SK-N-SH (cell line): ENCODE measurements at regions not wholly inside any gene's neighbourhood (a gene's known extent, or its start where the extent isn't known, plus 50 kb on each side); places are given as distances from the start of the nearest gene placed in this dataset.

ENCODE experiments used
- CTCF ChIA-PET: fragments of 300-600, 350-600 bp; formaldehyde crosslinking; extraction: SDS; loops from one replicate; lab custom pipeline; 2021; lab: Yijun Ruan, JAX
- POLR2A ChIA-PET: fragments of 350-600 bp; sonication (Branson Sonifier 250); formaldehyde crosslinking; extraction: SDS; loops from one replicate; lab custom pipeline; 2020; ENCODE audit warnings: antibody characterized with exemption, inconsistent platforms; lab: Yijun Ruan, JAX
- DNase-seq: peaks from one replicate; pipeline ENCODE4 v3.0.0; 2012
- H2AFZ ChIP-seq: fragments of 200-600 bp; sonication (generic); 2 replicates; pipeline ENCODE4 v1.8.1; 2016; ENCODE audit warnings: antibody characterized with exemption, mild to moderate bottlenecking, low read depth
- H3F3A ChIP-seq: fragments of 200-600 bp; sonication (generic); replicated peaks from 2 replicates; pipeline ENCODE3; 2016; ENCODE audit warnings: antibody characterized with exemption, mild to moderate bottlenecking; ENCODE audit not compliant: insufficient read depth
- H3K27ac ChIP-seq, 2 experiments: fragments of 200-500 bp in 1 of 2; fragments of 200-600 bp in 1 of 2; sonication (Bioruptor generic) in 1 of 2; sonication (generic), shearing (Covaris generic) in 1 of 2; 2 replicates each; pipeline versions ENCODE4 v1.5.1 to v1.6.1; 2014 to 2016; ENCODE audit warnings: low read depth in 2 of 2, inconsistent platforms in 1 of 2, low read length in 1 of 2, mild to moderate bottlenecking in 1 of 2, mixed read lengths in 1 of 2
- H3K27me3 ChIP-seq: fragments of 200-600 bp; sonication (generic), shearing (Covaris generic); 2 replicates; pipeline ENCODE4 v1.6.1; 2016; ENCODE audit warnings: mixed run types; ENCODE audit not compliant: insufficient read depth
- H3K36me3 ChIP-seq, 2 experiments: fragments of 200-500 bp in 1 of 2; fragments of 200-600 bp in 1 of 2; sonication (Bioruptor generic) in 1 of 2; sonication (generic) in 1 of 2; replicated peaks in 1 of 2; 2 replicates each; pipeline versions ENCODE3 to v1.5.1; 2014 to 2016; ENCODE audit warnings: low read length in 1 of 2, mild to moderate bottlenecking in 1 of 2; ENCODE audit not compliant: insufficient read depth in 2 of 2, control insufficient read depth in 1 of 2
- H3K4me1 ChIP-seq, 2 experiments: fragments of 200-500 bp in 1 of 2; fragments of 200-600 bp in 1 of 2; sonication (Bioruptor generic) in 1 of 2; sonication (generic), shearing (Covaris generic) in 1 of 2; 2 replicates each; pipeline versions ENCODE4 v1.5.1 to v1.6.1; 2014 to 2016; ENCODE audit warnings: low read depth in 1 of 2, low read length in 1 of 2, mixed run types in 1 of 2; ENCODE audit not compliant: insufficient read depth in 2 of 2, control insufficient read depth in 1 of 2
- H3K4me2 ChIP-seq: fragments of 200-600 bp; sonication (generic), shearing (Covaris generic); 2 replicates; pipeline ENCODE4 v1.6.1; 2017; ENCODE audit warnings: mixed run types
- H3K4me3 ChIP-seq, 2 experiments: fragments of 200-500 bp in 1 of 2; fragments of 200-600 bp in 1 of 2; sonication (Bioruptor generic) in 1 of 2; sonication (generic), shearing (Covaris generic) in 1 of 2; 2 replicates each; pipeline versions ENCODE4 v1.5.1 to v1.8.1; 2014 to 2016; ENCODE audit warnings: low read depth in 2 of 2, inconsistent platforms in 1 of 2, low read length in 1 of 2, mild to moderate bottlenecking in 1 of 2, mixed read lengths in 1 of 2, moderate library complexity in 1 of 2
- H3K79me2 ChIP-seq: fragments of 200-600 bp; sonication (generic); 2 replicates; pipeline ENCODE4 v1.8.1; 2017; ENCODE audit warnings: mild to moderate bottlenecking; ENCODE audit not compliant: insufficient read depth
- H3K9ac ChIP-seq: fragments of 200-600 bp; sonication (generic); 2 replicates; pipeline ENCODE4 v1.6.1; 2017; ENCODE audit warnings: mixed run types
- H3K9me2 ChIP-seq: fragments of 200-600 bp; sonication (generic); 2 replicates; pipeline ENCODE4 v1.6.1; 2017; ENCODE audit warnings: mixed run types
- H3K9me3 ChIP-seq: fragments of 200-600 bp; sonication (generic); 2 replicates; pipeline ENCODE4 v1.6.1; 2017; ENCODE audit warnings: mixed run types, mild to moderate bottlenecking, moderate library complexity
- H4K20me1 ChIP-seq: fragments of 200-600 bp; sonication (generic); 2 replicates; pipeline ENCODE4 v1.6.1; 2017; ENCODE audit warnings: mild to moderate bottlenecking, mixed run types; ENCODE audit not compliant: insufficient read depth
- CHD2 ChIP-seq: fragments of 150-350 bp; IDR thresholded peaks from 2 replicates; pipeline ENCODE4 v1.6.1; 2018; ENCODE audit warnings: low read length; ENCODE audit not compliant: partially characterized antibody
- EP300 ChIP-seq, 2 experiments: IDR thresholded peaks; 2 replicates each; pipeline versions ENCODE4 v1.4.0 to v1.6.1; 2012; ENCODE audit warnings: borderline replicate concordance in 1 of 2, low read depth in 1 of 2, low read length in 1 of 2
- FOSL2 ChIP-seq: IDR thresholded peaks from 2 replicates; pipeline ENCODE4 v1.4.0; 2012; ENCODE audit warnings: low read depth, mild to moderate bottlenecking, moderate library complexity, borderline replicate concordance
- GABPA ChIP-seq: IDR thresholded peaks from 2 replicates; pipeline ENCODE4 v1.4.0; 2012; ENCODE audit warnings: low read depth, mild to moderate bottlenecking
- JUND ChIP-seq: IDR thresholded peaks from 2 replicates; pipeline ENCODE4 v1.4.0; 2012
- MEF2A ChIP-seq: IDR thresholded peaks from 2 replicates; pipeline ENCODE4 v1.4.0; 2012; ENCODE audit warnings: low read depth, borderline replicate concordance
- NFIC ChIP-seq: IDR thresholded peaks from 2 replicates; pipeline ENCODE4 v1.4.0; 2012; ENCODE audit warnings: borderline replicate concordance
- NRF1 ChIP-seq: IDR thresholded peaks from 2 replicates; pipeline ENCODE4 v1.6.1; 2012; ENCODE audit warnings: low read depth, mild to moderate bottlenecking, low read length
- RCOR1 ChIP-seq: fragments of 150-350 bp; IDR thresholded peaks from 2 replicates; pipeline ENCODE4 v1.6.1; 2017; ENCODE audit warnings: antibody characterized with exemption, low read length
- RFX5 ChIP-seq: IDR thresholded peaks from 2 replicates; pipeline ENCODE4 v1.6.1; 2012; ENCODE audit warnings: mild to moderate bottlenecking, improper control_type of control experiment, low read length
- SIN3A ChIP-seq: IDR thresholded peaks from 2 replicates; pipeline ENCODE4 v1.6.1; 2012; ENCODE audit warnings: low read depth, mild to moderate bottlenecking, low read length, moderate library complexity, borderline replicate concordance
- SMC3 ChIP-seq: IDR thresholded peaks from 2 replicates; pipeline ENCODE4 v1.6.1; 2012; ENCODE audit warnings: low read depth, low read length, improper control_type of control experiment
- WGBS: methylation state at CpG from one replicate; pipeline ENCODE4 v1.1.6; 2017; ENCODE audit warnings: low lambda C conversion rate; 5-methylcytosine and 5-hydroxymethylcytosine counted together
- TF ChIP-seq, protein P1 (sequence below): fragments of 150-350 bp; IDR thresholded peaks from 2 replicates; pipeline ENCODE4 v1.6.1; 2017; ENCODE audit warnings: antibody characterized with exemption, low read length, low read depth, borderline replicate concordance
- TF ChIP-seq, protein P2 (sequence below): IDR thresholded peaks from 2 replicates; pipeline ENCODE4 v1.6.1; 2012; ENCODE audit warnings: mild to moderate bottlenecking, low read depth, low read length, moderate library complexity

DNA sequence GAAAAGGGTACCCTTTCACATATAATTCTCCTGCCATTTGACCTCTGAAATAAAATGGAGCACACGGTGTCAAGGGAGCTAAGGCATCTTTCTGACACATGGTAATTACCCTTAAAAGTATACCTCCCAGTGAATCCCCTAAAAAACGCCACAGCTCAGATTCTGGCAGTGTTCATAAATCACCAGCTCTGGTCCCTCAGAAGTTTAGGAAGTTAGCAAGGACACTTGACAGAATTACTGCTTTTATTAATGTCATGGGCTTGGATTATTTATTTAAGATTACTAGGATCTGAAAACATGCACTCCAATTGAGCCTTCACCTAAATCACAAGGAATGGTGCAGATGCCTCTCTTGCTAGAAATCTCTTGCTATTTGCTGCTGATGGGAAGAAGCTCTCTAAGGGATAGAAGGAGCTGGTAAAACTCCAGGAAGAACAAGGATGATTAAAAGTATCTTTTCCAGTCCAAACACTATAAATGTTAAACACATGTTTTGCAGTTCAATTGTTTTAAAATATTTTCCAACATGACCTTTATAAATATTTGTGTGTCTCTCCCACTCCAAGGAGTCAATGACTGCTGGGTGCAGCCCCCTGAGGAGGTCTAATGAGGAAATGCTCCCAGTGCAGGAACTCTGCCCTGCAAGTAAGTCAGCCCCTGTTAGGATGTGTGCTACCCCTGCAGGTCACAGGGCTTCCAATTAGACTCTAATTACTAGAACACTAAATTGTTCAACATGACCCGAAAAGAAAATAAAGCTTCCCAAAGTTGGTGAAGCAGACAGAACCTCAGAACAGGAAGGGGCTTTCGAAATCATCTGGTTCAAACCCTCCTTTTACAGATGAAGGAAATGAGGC lies 230.3 kb downstream of the TFAP2A start:
- no peak for DNase-seq
- Histone ChIP-seq H3K4me3 (no peak overlapping the region), H4K20me1 (no peaks in the 10 kb centered on the region), H3K9me2 (no peaks in the 10 kb centered on the region), H3K4me2 (no peak overlapping the region), H2AFZ (no peak overlapping the region), H3K9me3 (no peaks in the 10 kb centered on the region), H3K9ac (no peak overlapping the region), H3K4me1 (no peaks in the 10 kb centered on the region), H3K27ac (no peak overlapping the region), H3K36me3 (no peaks in the 10 kb centered on the region), H3K27me3 (no peaks in the 10 kb centered on the region; the same call in 1 of the 2 replicates), H3F3A (no peaks in the 10 kb centered on the region)
- ChIA-PET POLR2A (no interaction called here), CTCF (no interaction called here)
- WGBS = 2% methylated on average over 4 of the region's 4 CpGs
- TF ChIP-seq RFX5 (no peak), NRF1 (no peak)
- TF ChIP-seq, all 33 proteins: peak for 0
- no peaks in the 10 kb centered on the region for H3K79me2 ChIP-seq

DNA sequence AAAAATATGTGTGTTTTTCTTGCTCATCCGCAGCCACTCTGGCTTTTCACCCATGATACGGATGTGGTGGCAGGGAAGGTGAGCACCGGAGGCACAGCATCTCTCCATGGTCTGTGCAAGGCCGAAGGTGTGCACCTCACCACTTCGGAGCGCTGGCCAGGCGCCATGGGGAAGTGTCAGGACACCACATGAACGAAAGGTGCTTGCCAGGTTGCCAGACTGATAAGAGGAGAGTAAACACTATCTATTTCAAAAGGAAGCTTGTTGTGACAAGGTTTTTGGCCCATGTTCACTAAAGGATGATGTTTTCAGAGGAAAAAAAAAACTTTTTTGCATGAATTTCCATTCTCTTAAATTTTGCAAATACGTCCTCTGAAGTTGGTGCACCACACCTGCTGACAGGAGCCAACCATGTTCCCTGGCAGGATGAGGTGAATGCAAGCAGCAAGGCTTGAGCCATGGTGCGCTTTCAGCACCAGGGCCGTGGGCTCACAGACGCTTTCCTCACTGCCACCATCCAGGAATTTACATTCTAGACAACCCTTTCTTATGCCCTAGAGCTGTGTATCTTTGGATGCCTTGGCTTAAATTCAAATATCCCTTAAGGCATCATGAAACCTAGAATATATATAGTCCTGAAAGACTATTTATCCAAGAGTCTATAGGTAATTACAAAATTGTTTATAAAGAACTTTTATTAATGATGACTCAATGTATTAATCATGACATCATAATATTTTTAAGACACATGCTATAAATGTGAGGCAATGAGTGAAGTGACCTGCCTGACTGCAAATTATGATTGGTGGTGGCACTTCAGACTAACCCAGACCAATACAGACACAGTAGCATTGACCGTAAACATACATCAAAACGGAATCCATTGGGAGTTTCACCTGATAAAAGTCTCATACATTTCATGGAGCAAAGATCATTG lies 234.5 kb downstream of the TFAP2A start:
- no peaks in the 10 kb centered on the region for H3K36me3 ChIP-seq
- H3K27ac ChIP-seq = no peak overlapping the region
- H2AFZ ChIP-seq = no peak overlapping the region
- H3K79me2 ChIP-seq = no peaks in the 10 kb centered on the region
- no peak overlapping the region for H3K9ac ChIP-seq
- ChIA-PET POLR2A (no interaction called here), CTCF (interaction anchor here (1.0 to 1.2 kb wide), 2 partner anchors 51 to 74 kb away, joined by 3 to 4 read pairs; no protein-coding TSS in a partner anchor)
- no peaks in the 10 kb centered on the region for H3K9me2 ChIP-seq
- H3F3A ChIP-seq = no peaks in the 10 kb centered on the region
- H3K4me1 ChIP-seq = no peaks in the 10 kb centered on the region
- H3K9me3 ChIP-seq = no peaks in the 10 kb centered on the region
- TF ChIP-seq CHD2 = no peak
- no peak for TF ChIP-seq EP300 (IDR thresholded peaks at IDR 0.05; ENCODE audit: borderline replicate concordance in 1 of 2, low read depth in 1 of 2, low read length in 1 of 2)
- H3K4me2 ChIP-seq = no peak overlapping the region
- no peak overlapping the region for H3K4me3 ChIP-seq
- H4K20me1 ChIP-seq = no peaks in the 10 kb centered on the region
- WGBS = 8% methylated on average over 14 of the region's 14 CpGs
- no peak for DNase-seq
- H3K27me3 ChIP-seq = no peaks in the 10 kb centered on the region; the same call in 1 of the 2 replicates

DNA sequence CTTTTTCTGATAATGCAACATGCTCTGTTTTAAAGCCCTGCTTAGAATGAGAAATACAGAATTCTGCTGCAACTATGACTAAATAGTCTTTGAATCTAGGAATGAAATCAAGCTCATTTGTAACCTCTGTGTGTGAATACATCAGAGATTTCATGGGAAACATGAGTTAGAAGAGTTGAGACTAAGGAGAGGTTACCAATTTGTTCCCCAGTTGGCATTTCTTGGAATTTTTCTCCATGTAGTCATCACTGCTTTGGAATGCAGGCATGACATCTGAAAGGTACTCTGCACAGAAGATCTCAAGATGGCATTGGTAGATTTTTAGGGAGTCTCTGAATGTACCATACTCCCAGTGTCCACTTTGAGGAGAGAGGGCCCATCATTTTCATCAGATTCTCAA lies 237.2 kb downstream of the TFAP2A start:
- no peak overlapping the region for H3K4me2 ChIP-seq
- POLR2A ChIA-PET = no interaction called here
- CTCF ChIA-PET = no interaction called here
- DNase-seq = no peak
- H4K20me1 ChIP-seq = no peaks in the 10 kb centered on the region
- no peaks in the 10 kb centered on the region for H3K9me2 ChIP-seq
- H3K79me2 ChIP-seq = no peaks in the 10 kb centered on the region
- no peaks in the 10 kb centered on the region for H3K4me1 ChIP-seq
- H3K27me3 ChIP-seq = no peaks in the 10 kb centered on the region; the same call in 1 of the 2 replicates
- no peak overlapping the region for H2AFZ ChIP-seq
- H3F3A ChIP-seq = no peaks in the 10 kb centered on the region
- no peak overlapping the region for H3K9ac ChIP-seq
- H3K4me3 ChIP-seq = no peak overlapping the region
- H3K36me3 ChIP-seq = no peaks in the 10 kb centered on the region
- H3K27ac ChIP-seq = no peak overlapping the region
- H3K9me3 ChIP-seq = no peaks in the 10 kb centered on the region
- TF ChIP-seq FOSL2 (no peak), SIN3A (no peak), GABPA (no peak), SMC3 (no peak), NFIC (no peak), MEF2A (no peak), RCOR1 (no peak), JUND (no peak)
- TF ChIP-seq, protein P1, sequence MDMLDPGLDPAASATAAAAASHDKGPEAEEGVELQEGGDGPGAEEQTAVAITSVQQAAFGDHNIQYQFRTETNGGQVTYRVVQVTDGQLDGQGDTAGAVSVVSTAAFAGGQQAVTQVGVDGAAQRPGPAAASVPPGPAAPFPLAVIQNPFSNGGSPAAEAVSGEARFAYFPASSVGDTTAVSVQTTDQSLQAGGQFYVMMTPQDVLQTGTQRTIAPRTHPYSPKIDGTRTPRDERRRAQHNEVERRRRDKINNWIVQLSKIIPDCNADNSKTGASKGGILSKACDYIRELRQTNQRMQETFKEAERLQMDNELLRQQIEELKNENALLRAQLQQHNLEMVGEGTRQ = no peak
- TF ChIP-seq, protein P2, sequence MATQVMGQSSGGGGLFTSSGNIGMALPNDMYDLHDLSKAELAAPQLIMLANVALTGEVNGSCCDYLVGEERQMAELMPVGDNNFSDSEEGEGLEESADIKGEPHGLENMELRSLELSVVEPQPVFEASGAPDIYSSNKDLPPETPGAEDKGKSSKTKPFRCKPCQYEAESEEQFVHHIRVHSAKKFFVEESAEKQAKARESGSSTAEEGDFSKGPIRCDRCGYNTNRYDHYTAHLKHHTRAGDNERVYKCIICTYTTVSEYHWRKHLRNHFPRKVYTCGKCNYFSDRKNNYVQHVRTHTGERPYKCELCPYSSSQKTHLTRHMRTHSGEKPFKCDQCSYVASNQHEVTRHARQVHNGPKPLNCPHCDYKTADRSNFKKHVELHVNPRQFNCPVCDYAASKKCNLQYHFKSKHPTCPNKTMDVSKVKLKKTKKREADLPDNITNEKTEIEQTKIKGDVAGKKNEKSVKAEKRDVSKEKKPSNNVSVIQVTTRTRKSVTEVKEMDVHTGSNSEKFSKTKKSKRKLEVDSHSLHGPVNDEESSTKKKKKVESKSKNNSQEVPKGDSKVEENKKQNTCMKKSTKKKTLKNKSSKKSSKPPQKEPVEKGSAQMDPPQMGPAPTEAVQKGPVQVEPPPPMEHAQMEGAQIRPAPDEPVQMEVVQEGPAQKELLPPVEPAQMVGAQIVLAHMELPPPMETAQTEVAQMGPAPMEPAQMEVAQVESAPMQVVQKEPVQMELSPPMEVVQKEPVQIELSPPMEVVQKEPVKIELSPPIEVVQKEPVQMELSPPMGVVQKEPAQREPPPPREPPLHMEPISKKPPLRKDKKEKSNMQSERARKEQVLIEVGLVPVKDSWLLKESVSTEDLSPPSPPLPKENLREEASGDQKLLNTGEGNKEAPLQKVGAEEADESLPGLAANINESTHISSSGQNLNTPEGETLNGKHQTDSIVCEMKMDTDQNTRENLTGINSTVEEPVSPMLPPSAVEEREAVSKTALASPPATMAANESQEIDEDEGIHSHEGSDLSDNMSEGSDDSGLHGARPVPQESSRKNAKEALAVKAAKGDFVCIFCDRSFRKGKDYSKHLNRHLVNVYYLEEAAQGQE = no peak
